Liver (tissue), 7 donors: ENCODE measurements at regions not wholly inside any gene's neighbourhood (a gene's known extent, or its start where the extent isn't known, plus 50 kb on each side); places are given as distances from the start of the nearest gene placed in this dataset.

Source experiments
- DNase-seq: peaks from one replicate; pipeline ENCODE4 v3.0.0-alpha.2; 2017; ENCODE audit warnings: low spot score
- H3K27ac ChIP-seq, 2 donors: one replicate each; pipeline ENCODE4 v1.7.0; 2013; ENCODE audit warnings: inconsistent platforms in 2 of 2, low read length in 2 of 2, control low read depth in 1 of 2, low read depth in 1 of 2, mild to moderate bottlenecking in 1 of 2
- H3K27me3 ChIP-seq, 4 donors: one replicate each; pipeline versions ENCODE4 v1.6.1 to v1.7.0; 2013; ENCODE audit warnings: low read length in 3 of 4, inconsistent platforms in 1 of 4, mild to moderate bottlenecking in 1 of 4, moderate library complexity in 1 of 4; ENCODE audit not compliant: control insufficient read depth in 4 of 4, insufficient read depth in 4 of 4
- H3K36me3 ChIP-seq, 4 donors: one replicate each; pipeline versions ENCODE4 v1.6.1 to v1.7.0; 2013; ENCODE audit warnings: low read length in 3 of 4, mild to moderate bottlenecking in 3 of 4, low read depth in 1 of 4, moderate library complexity in 1 of 4; ENCODE audit not compliant: control insufficient read depth in 4 of 4, insufficient read depth in 3 of 4
- H3K4me1 ChIP-seq, 4 donors: one replicate each; pipeline versions ENCODE4 v1.6.1 to v1.7.0; 2013; ENCODE audit warnings: low read length in 3 of 4, mild to moderate bottlenecking in 3 of 4, moderate library complexity in 1 of 4; ENCODE audit not compliant: control insufficient read depth in 4 of 4, insufficient read depth in 4 of 4
- H3K4me3 ChIP-seq, 3 donors: one replicate each; pipeline versions ENCODE4 v1.6.1 to v1.7.0; 2013; ENCODE audit warnings: low read length in 3 of 3, control low read depth in 1 of 3, low read depth in 1 of 3, mild to moderate bottlenecking in 1 of 3
- H3K9ac ChIP-seq, 2 donors: one replicate each; pipeline ENCODE4 v1.7.0; 2013; ENCODE audit warnings: low read length in 2 of 2, mild to moderate bottlenecking in 2 of 2, moderate library complexity in 2 of 2, control low read depth in 1 of 2, low read depth in 1 of 2
- H3K9me3 ChIP-seq, 4 donors: one replicate each; pipeline versions ENCODE4 v1.6.1 to v1.7.0; 2013; ENCODE audit warnings: low read length in 3 of 4; ENCODE audit not compliant: control insufficient read depth in 4 of 4
- ATF3 ChIP-seq: IDR thresholded peaks from 2 replicates; pipeline ENCODE4 v1.6.1; 2016; ENCODE audit warnings: antibody characterized with exemption
- FOXA1 ChIP-seq: IDR thresholded peaks from 2 replicates; pipeline ENCODE4 v1.6.1; 2016; ENCODE audit warnings: antibody characterized with exemption
- FOXA2 ChIP-seq: IDR thresholded peaks from 2 replicates; pipeline ENCODE4 v1.6.1; 2016; ENCODE audit warnings: antibody characterized with exemption
- GABPA ChIP-seq, 2 donors: IDR thresholded peaks in 1 of 2; conservative IDR thresholded peaks in 1 of 2; 2 replicates each; pipeline ENCODE4 v1.6.1; 2016; ENCODE audit warnings: antibody characterized with exemption in 2 of 2, mild to moderate bottlenecking in 1 of 2, moderate library complexity in 1 of 2
- HNF4G ChIP-seq: IDR thresholded peaks from 2 replicates; pipeline ENCODE4 v1.6.1; 2016; ENCODE audit warnings: antibody characterized with exemption
- JUND ChIP-seq, 2 donors: IDR thresholded peaks; 2 replicates each; pipeline ENCODE4 v1.6.1; 2016; ENCODE audit warnings: antibody characterized with exemption in 2 of 2
- MAX ChIP-seq: IDR thresholded peaks from 2 replicates; pipeline ENCODE4 v1.6.1; 2016; ENCODE audit warnings: antibody characterized with exemption
- REST ChIP-seq: IDR thresholded peaks from 2 replicates; pipeline ENCODE4 v1.6.1; 2016; ENCODE audit warnings: antibody characterized with exemption, mild to moderate bottlenecking
- SP1 ChIP-seq: IDR thresholded peaks from 2 replicates; pipeline ENCODE4 v1.6.1; 2018; ENCODE audit warnings: antibody characterized with exemption, mild to moderate bottlenecking
- TAF1 ChIP-seq: conservative IDR thresholded peaks from 2 replicates; pipeline ENCODE4 v1.6.1; 2016; ENCODE audit warnings: antibody characterized with exemption, mild to moderate bottlenecking
- WGBS: extraction: QIAGEN DNeasy Blood & Tissue Kit; methylation state at CpG from one replicate; pipeline ENCODE4 v1.1.7; 2013; 5-methylcytosine and 5-hydroxymethylcytosine counted together
- donor health status: healthy.
- donor health status: healthy.
- donor health status: healthy.
- donor health status: healthy.

GRCh38 chr21:35210093-35210492, 161.0 kb upstream of the RUNX1 start:
- 90% methylated on average over 4 of the region's 4 CpGs for WGBS

GRCh38 chr21:35208810-35209517, 159.9 kb upstream of the RUNX1 start:
- no peak overlapping the region for H3K27ac ChIP-seq
- no peak overlapping the region for H3K9ac ChIP-seq
- DNase-seq = no peak
- 87% methylated on average over 7 of the region's 7 CpGs for WGBS
- no peaks in the 10 kb centered on the region for H3K36me3 ChIP-seq
- H3K27me3 ChIP-seq = peaks cover 0 to 3% (median 0%) of the 10 kb centered on the region in 4 donors
- TF ChIP-seq TAF1 (no peak), FOXA2 (no peak), GABPA (IDR thresholded peaks at IDR 0.05 in 1 of 2, conservative IDR thresholded peaks at IDR 0.05 in 1 of 2) (no peak), JUND (IDR thresholded peaks at IDR 0.05) (no peak)
- H3K4me3 ChIP-seq = no peak overlapping the region
- no peaks in the 10 kb centered on the region for H3K4me1 ChIP-seq
- H3K9me3 ChIP-seq = peaks cover 0 to 2% (median 0%) of the 10 kb centered on the region in 4 donors

More at GRCh38 chr21:35210093-35210492, 161.0 kb upstream of the RUNX1 start:
- H3K27ac ChIP-seq = no peak overlapping the region
- no peak overlapping the region for H3K9ac ChIP-seq
- TF ChIP-seq SP1 (no peak), TAF1 (no peak), FOXA1 (no peak), ATF3 (no peak), GABPA (IDR thresholded peaks at IDR 0.05 in 1 of 2, conservative IDR thresholded peaks at IDR 0.05 in 1 of 2) (no peak), MAX (no peak)
- DNase-seq = no peak
- H3K27me3 ChIP-seq = peaks cover 0 to 3% (median 0%) of the 10 kb centered on the region in 4 donors
- no peaks in the 10 kb centered on the region for H3K4me1 ChIP-seq
- H3K4me3 ChIP-seq = no peak overlapping the region
- peaks cover 0 to 2% (median 0%) of the 10 kb centered on the region in 4 donors for H3K9me3 ChIP-seq
- H3K36me3 ChIP-seq = no peaks in the 10 kb centered on the region

- H3K4me3 ChIP-seq = no peak overlapping the region
- H3K27ac ChIP-seq = no peak overlapping the region
- 86% methylated on average over 10 of the region's 10 CpGs for WGBS
- no peak overlapping the region for H3K9ac ChIP-seq
- H3K36me3 ChIP-seq = no peaks in the 10 kb centered on the region
- TF ChIP-seq REST = no peak
- no peak for TF ChIP-seq HNF4G
- peaks cover 0 to 2% (median 0%) of the 10 kb centered on the region in 4 donors for H3K9me3 ChIP-seq
- H3K27me3 ChIP-seq = peaks cover 0 to 3% (median 0%) of the 10 kb centered on the region in 4 donors
- DNase-seq = no peak
- no peaks in the 10 kb centered on the region for H3K4me1 ChIP-seq
Observed at GRCh38 chr21:35208104-35208503, 159.0 kb upstream of the RUNX1 start.
